ENCODE measurements at regions not wholly inside any gene's neighbourhood (a gene's known extent, or its start where the extent isn't known, plus 50 kb on each side); places are given as distances from the start of the nearest gene placed in this dataset.

DNA sequence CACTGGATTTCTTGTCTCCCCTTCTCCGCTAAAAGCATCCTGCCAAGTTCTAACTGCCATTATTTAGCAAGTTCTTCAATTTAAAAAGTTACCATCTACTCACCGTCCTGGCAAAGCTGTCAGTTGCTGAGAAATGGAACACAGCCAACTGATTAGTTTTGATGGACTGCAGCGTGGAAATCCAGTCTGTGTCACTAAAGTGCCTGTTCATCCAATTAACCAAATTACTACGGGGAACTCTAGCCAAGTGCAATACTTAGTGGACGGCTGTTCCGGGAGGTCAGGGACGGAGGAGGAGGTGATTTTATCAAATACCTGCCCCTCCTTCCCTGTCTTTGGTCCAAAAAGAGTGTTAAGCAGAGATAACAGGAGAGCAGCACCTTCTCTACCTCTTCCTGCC, 260.7 kb downstream of the MAF start:
- TF ChIP-seq, protein P1, sequence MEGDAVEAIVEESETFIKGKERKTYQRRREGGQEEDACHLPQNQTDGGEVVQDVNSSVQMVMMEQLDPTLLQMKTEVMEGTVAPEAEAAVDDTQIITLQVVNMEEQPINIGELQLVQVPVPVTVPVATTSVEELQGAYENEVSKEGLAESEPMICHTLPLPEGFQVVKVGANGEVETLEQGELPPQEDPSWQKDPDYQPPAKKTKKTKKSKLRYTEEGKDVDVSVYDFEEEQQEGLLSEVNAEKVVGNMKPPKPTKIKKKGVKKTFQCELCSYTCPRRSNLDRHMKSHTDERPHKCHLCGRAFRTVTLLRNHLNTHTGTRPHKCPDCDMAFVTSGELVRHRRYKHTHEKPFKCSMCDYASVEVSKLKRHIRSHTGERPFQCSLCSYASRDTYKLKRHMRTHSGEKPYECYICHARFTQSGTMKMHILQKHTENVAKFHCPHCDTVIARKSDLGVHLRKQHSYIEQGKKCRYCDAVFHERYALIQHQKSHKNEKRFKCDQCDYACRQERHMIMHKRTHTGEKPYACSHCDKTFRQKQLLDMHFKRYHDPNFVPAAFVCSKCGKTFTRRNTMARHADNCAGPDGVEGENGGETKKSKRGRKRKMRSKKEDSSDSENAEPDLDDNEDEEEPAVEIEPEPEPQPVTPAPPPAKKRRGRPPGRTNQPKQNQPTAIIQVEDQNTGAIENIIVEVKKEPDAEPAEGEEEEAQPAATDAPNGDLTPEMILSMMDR (conservative IDR thresholded peaks at IDR 0.05 in 1 of 2, IDR thresholded peaks at IDR 0.05 in 1 of 2; ENCODE audit: extremely low read depth in 1 of 2, insufficient read depth in 1 of 2, low read depth in 1 of 2, low read length in 2 of 2), result no peak
- TF ChIP-seq EZH2 (IDR thresholded peaks at IDR 0.05; ENCODE audit: borderline replicate concordance, low read length), result no peak
